Endothelial cell of umbilical vein (primary cell): ENCODE measurements at regions not wholly inside any gene's neighbourhood (a gene's known extent, or its start where the extent isn't known, plus 50 kb on each side); places are given as distances from the start of the nearest gene placed in this dataset.

Experiments used
- BruUV-seq: library from RNA; stranded (reverse); fragments of 400-500 nt; replicated peaks from 2 replicates; lab custom pipeline; 2021; lab: Mats Ljungman, UMichigan
- CTCF ChIA-PET: fragments of 300-600, 350-600 bp; sonication (Branson Sonifier 250); formaldehyde crosslinking; loops from one replicate; lab custom pipeline; 2021; ENCODE audit warnings: antibody characterized with exemption, inconsistent platforms; lab: Charles Lee
- POLR2A ChIA-PET: fragments of 300-600, 350-600 bp; sonication (Branson Sonifier 250); formaldehyde crosslinking; loops from one replicate; lab custom pipeline; 2021; ENCODE audit warnings: antibody characterized with exemption, inconsistent platforms; lab: Charles Lee
- DNase-seq: peaks from one replicate; pipeline ENCODE4 v3.0.0-alpha.2; 2011; ENCODE audit warnings: low read depth, low spot score
- FAIRE-seq: peaks from 2 replicates; lab custom pipeline; 2011; peaks lifted over from hg19 to GRCh38; lab: Jason Lieb, UNC
- H2AFZ ChIP-seq: 2 replicates; pipeline ENCODE4 v1.6.0; 2012; ENCODE audit warnings: low read depth, low read length, control low read depth, inconsistent platforms
- H3K27ac ChIP-seq: 2 replicates; pipeline ENCODE4 v1.5.1; 2011; ENCODE audit warnings: low read depth, mild to moderate bottlenecking, control low read depth, low read length, moderate library complexity; ENCODE audit not compliant: insufficient read depth
- H3K27me3 ChIP-seq, 2 experiments: 2 replicates each; pipeline versions ENCODE4 v1.6.0 to v1.6.1; 2011; ENCODE audit warnings: low read length in 2 of 2, mixed read lengths in 1 of 2; ENCODE audit not compliant: control insufficient read depth in 2 of 2, insufficient read depth in 2 of 2
- H3K36me3 ChIP-seq, 2 experiments: 2 replicates in 1 of 2; 3 replicates in 1 of 2; pipeline ENCODE4 v1.5.1; 2011; ENCODE audit warnings: low read length in 2 of 2, mild to moderate bottlenecking in 1 of 2, moderate library complexity in 1 of 2; ENCODE audit not compliant: control insufficient read depth in 2 of 2, insufficient read depth in 2 of 2; ENCODE audit errors: extremely low read depth in 1 of 2
- H3K4me1 ChIP-seq: 3 replicates; pipeline ENCODE4 v1.5.1; 2011; ENCODE audit warnings: mild to moderate bottlenecking, low read length; ENCODE audit not compliant: control insufficient read depth, insufficient read depth; ENCODE audit errors: extremely low read depth
- H3K4me2 ChIP-seq: 2 replicates; pipeline ENCODE4 v1.6.1; 2011; ENCODE audit warnings: low read length, control low read depth, mixed read lengths; ENCODE audit not compliant: insufficient read depth
- H3K4me3 ChIP-seq, 3 experiments: fragments of 200-600 bp in 1 of 3; sonication (generic), shearing (Covaris generic) in 1 of 3; replicated peaks in 1 of 3; 2 replicates each; pipeline ENCODE4 v1.5.1; 2011 to 2016; ENCODE audit warnings: control low read depth in 3 of 3, low read length in 3 of 3, mild to moderate bottlenecking in 2 of 3, inconsistent platforms in 1 of 3, low read depth in 1 of 3, moderate library complexity in 1 of 3; ENCODE audit not compliant: insufficient read depth in 1 of 3
- H3K79me2 ChIP-seq: 2 replicates; pipeline ENCODE4 v1.6.0; 2012; ENCODE audit warnings: low read length, inconsistent platforms; ENCODE audit not compliant: control insufficient read depth, insufficient read depth
- H3K9ac ChIP-seq: replicated peaks from 2 replicates; pipeline ENCODE3; 2011; ENCODE audit warnings: low read length, control low read depth; ENCODE audit not compliant: insufficient read depth; ENCODE audit errors: extremely low read depth
- H3K9me1 ChIP-seq: replicated peaks from 3 replicates; pipeline ENCODE4 v1.6.0; 2011; ENCODE audit warnings: mild to moderate bottlenecking, low read length; ENCODE audit not compliant: control insufficient read depth, insufficient read depth; ENCODE audit errors: extremely low read depth
- H3K9me3 ChIP-seq: replicated peaks from 2 replicates; pipeline ENCODE4 v1.5.1; 2012; ENCODE audit warnings: low read length, inconsistent platforms; ENCODE audit not compliant: control insufficient read depth, insufficient read depth
- H4K20me1 ChIP-seq: replicated peaks from 2 replicates; pipeline ENCODE3; 2011; ENCODE audit warnings: mild to moderate bottlenecking, low read length; ENCODE audit not compliant: control insufficient read depth, insufficient read depth; ENCODE audit errors: extremely low read depth
- CTCF ChIP-seq, 2 donors: IDR thresholded peaks; 1 replicate in 1 of 2; 2 replicates in 1 of 2; pipeline ENCODE4 v1.5.1; 2011; ENCODE audit warnings: low read length in 2 of 2, mild to moderate bottlenecking in 2 of 2, moderate library complexity in 2 of 2, control low read depth in 1 of 2, inconsistent platforms in 1 of 2, low read depth in 1 of 2; ENCODE audit not compliant: insufficient read depth in 1 of 2; ENCODE audit errors: extremely low read depth in 1 of 2
- EZH2 ChIP-seq: IDR thresholded peaks from 2 replicates; pipeline ENCODE4 v1.6.1; 2012; ENCODE audit warnings: borderline replicate concordance, low read depth, mild to moderate bottlenecking, moderate library complexity, low read length, inconsistent platforms; ENCODE audit not compliant: severe bottlenecking
- FOS ChIP-seq: IDR thresholded peaks from 2 replicates; pipeline ENCODE4 v1.6.1; 2011; ENCODE audit warnings: mild to moderate bottlenecking, low read length, moderate library complexity, borderline replicate concordance; ENCODE audit not compliant: insufficient read depth
- GATA2 ChIP-seq: IDR thresholded peaks from 2 replicates; pipeline ENCODE4 v1.7.0; 2011; ENCODE audit warnings: low read depth, mild to moderate bottlenecking, moderate library complexity, mixed read lengths, low read length; ENCODE audit not compliant: insufficient read length, insufficient read depth
- JUN ChIP-seq: IDR thresholded peaks from 2 replicates; pipeline ENCODE4 v1.6.1; 2011; ENCODE audit warnings: borderline replicate concordance, low read depth; ENCODE audit not compliant: insufficient read length, insufficient read depth
- MAX ChIP-seq: IDR thresholded peaks from 2 replicates; pipeline ENCODE4 v1.6.1; 2011; ENCODE audit not compliant: insufficient read depth, insufficient read length
- MYC ChIP-seq: IDR thresholded peaks from one replicate; pipeline ENCODE4 v1.6.1; 2011; ENCODE audit warnings: mild to moderate bottlenecking, low read depth, low read length
- POLR2A ChIP-seq: IDR thresholded peaks from 2 replicates; pipeline ENCODE4 v1.6.1; 2012; ENCODE audit warnings: low read depth, mild to moderate bottlenecking, control low read depth, low read length
- POLR2AphosphoS5 ChIP-seq: IDR thresholded peaks from 2 replicates; pipeline ENCODE4 v1.6.1; 2012; ENCODE audit warnings: low read depth, mild to moderate bottlenecking, control low read depth, low read length, moderate library complexity; ENCODE audit not compliant: insufficient read depth
- dilution Hi-C: fragments of 300-500 bp; cut with MboI; formaldehyde crosslinking; loops from one replicate; pipeline ENCODE4 v1.15.0; 2019; ENCODE audit warnings: low sequenced_read_pairs; ENCODE audit not compliant: extremely low pct_ligation_motif_present
- intact Hi-C: fragments of 100-400 bp; cut with micrococcal nuclease; formaldehyde crosslinking; loops from one replicate; pipeline ENCODE4 v1.10.0; 2022

- Histone ChIP-seq H3K79me2 (no peaks in the 10 kb centered on the region), H3K9me1 (no peaks in the 10 kb centered on the region), H3K9me3 (no peaks in the 10 kb centered on the region), H3K36me3 (no peaks in the 10 kb centered on the region), H3K4me3 (no peak overlapping the region), H4K20me1 (no peaks in the 10 kb centered on the region), H3K27me3 (no peaks in the 10 kb centered on the region), H2AFZ (no peak overlapping the region), H3K9ac (no peak overlapping the region), H3K27ac (no peak overlapping the region), H3K4me1 (no peaks in the 10 kb centered on the region), H3K4me2 (no peak overlapping the region)
- no peak for TF ChIP-seq FOS
- no peak for TF ChIP-seq GATA2
- no peak for TF ChIP-seq EZH2
- TF ChIP-seq POLR2A = no peak
- TF ChIP-seq MYC = no peak
- TF ChIP-seq CTCF (IDR thresholded peaks at IDR 0.05; ENCODE audit: extremely low read depth in 1 of 2, insufficient read depth in 1 of 2, low read depth in 1 of 2, low read length in 2 of 2) = no peak
- TF ChIP-seq POLR2AphosphoS5 = no peak
- TF ChIP-seq MAX = no peak
- no peak for TF ChIP-seq JUN
- FAIRE-seq (no peak), DNase-seq (no peak)
- ChIA-PET POLR2A (no interaction called here), CTCF (no interaction called here)
- intact Hi-C loops (no loop called here), dilution Hi-C loops (no loop called here)
- no TSS peak for BruUV-seq
These were observed 464.4 kb upstream of the BOD1L1 start for GRCh38 chr4:14091966-14092365.
